K562 (cell line): ENCODE measurements at regions not wholly inside any gene's neighbourhood (a gene's known extent, or its start where the extent isn't known, plus 50 kb on each side); places are given as distances from the start of the nearest gene placed in this dataset.

Experiments
- ATAC-seq: fragments of 200-7000 bp; cut with Tn5 transposase; 3 replicates; pipeline ENCODE4 v1.9.1; 2020; ENCODE audit warnings: moderate library complexity
- BruUV-seq: library from RNA; stranded (reverse); fragments of 400-500 nt; replicated peaks from 2 replicates; lab custom pipeline; 2021; lab: Mats Ljungman, UMichigan
- CTCF ChIA-PET: fragments of 300-600 bp; formaldehyde crosslinking; extraction: SDS; loops from one replicate; lab custom pipeline; 2021; ENCODE audit warnings: low intra/inter-chr PET ratio; lab: Yijun Ruan, JAX
- POLR2A ChIA-PET: fragments of 300-600, 350-650 bp; sonication (Branson Sonifier 250); formaldehyde crosslinking; extraction: SDS; loops from one replicate; lab custom pipeline; 2021; ENCODE audit warnings: antibody characterized with exemption, inconsistent platforms; lab: Yijun Ruan, JAX
- DNase-seq, 4 experiments: peaks; one replicate each; pipeline versions ENCODE4 v3.0.0 to v3.0.0-alpha.2; 2011 to 2018; ENCODE audit warnings: low spot score in 3 of 4, mixed read lengths in 3 of 4; ENCODE audit errors: extremely low read depth in 1 of 4
- FAIRE-seq: peaks from 2 replicates; lab custom pipeline; 2011; peaks lifted over from hg19 to GRCh38; lab: Jason Lieb, UNC
- H2AFZ ChIP-seq: 2 replicates; pipeline ENCODE4 v1.6.0; 2011; ENCODE audit warnings: low read depth, low read length, control low read depth, inconsistent platforms
- H3K27ac ChIP-seq: fragments of 200-600 bp; 3 replicates; pipeline ENCODE4 v1.8.0; 2011; ENCODE audit warnings: low read depth, mild to moderate bottlenecking, control low read depth, inconsistent platforms, low read length, moderate library complexity, mixed read lengths; ENCODE audit errors: extremely low read depth
- H3K27me3 ChIP-seq, 2 experiments: fragments of 300-600 bp in 1 of 2; 2 replicates in 1 of 2; 3 replicates in 1 of 2; pipeline versions ENCODE4 v1.6.0 to v1.8.0; 2011; ENCODE audit warnings: inconsistent platforms in 2 of 2, low read length in 2 of 2, mild to moderate bottlenecking in 1 of 2, mixed read lengths in 1 of 2, moderate library complexity in 1 of 2; ENCODE audit not compliant: control insufficient read depth in 2 of 2, insufficient read depth in 2 of 2
- H3K36me3 ChIP-seq: fragments of 300-600 bp; 3 replicates; pipeline ENCODE4 v1.8.0; 2011; ENCODE audit warnings: mild to moderate bottlenecking, low read length, inconsistent platforms; ENCODE audit not compliant: control insufficient read depth, insufficient read depth
- H3K4me1 ChIP-seq, 2 experiments: fragments of 200-600 bp in 1 of 2; replicated peaks in 1 of 2; 2 replicates in 1 of 2; 3 replicates in 1 of 2; pipeline versions ENCODE4 v1.5.1 to v1.8.0; 2011; ENCODE audit warnings: inconsistent platforms in 2 of 2, low read length in 2 of 2, mild to moderate bottlenecking in 1 of 2, mixed read lengths in 1 of 2, moderate library complexity in 1 of 2; ENCODE audit not compliant: control insufficient read depth in 2 of 2, insufficient read depth in 2 of 2
- H3K4me2 ChIP-seq: 2 replicates; pipeline ENCODE4 v1.6.1; 2011; ENCODE audit warnings: low read length, control low read depth, inconsistent platforms, mixed read lengths; ENCODE audit not compliant: insufficient read depth
- H3K4me3 ChIP-seq: fragments of 200-600 bp; sonication (generic), shearing (Covaris generic); 2 replicates; pipeline ENCODE4 v1.5.1; 2016; ENCODE audit warnings: control low read depth, inconsistent platforms
- H3K79me2 ChIP-seq: fragments of 200-600 bp; 3 replicates; pipeline ENCODE4 v1.8.0; 2011; ENCODE audit warnings: low read length, inconsistent platforms; ENCODE audit not compliant: control insufficient read depth, insufficient read depth
- H3K9ac ChIP-seq, 2 experiments: 2 replicates each; pipeline versions ENCODE4 v1.6.0 to v1.6.1; 2011; ENCODE audit warnings: low read depth in 2 of 2, low read length in 2 of 2, control low read depth in 1 of 2, inconsistent platforms in 1 of 2, mild to moderate bottlenecking in 1 of 2, mixed read lengths in 1 of 2; ENCODE audit not compliant: insufficient read depth in 1 of 2
- H3K9me1 ChIP-seq: one replicate; pipeline ENCODE4 v1.6.0; 2011; ENCODE audit warnings: inconsistent platforms, mild to moderate bottlenecking, low read length, moderate library complexity; ENCODE audit not compliant: control insufficient read depth, insufficient read depth
- H3K9me3 ChIP-seq: replicated peaks from 2 replicates; pipeline ENCODE4 v1.5.1; 2011; ENCODE audit warnings: low read depth, low read length, inconsistent platforms; ENCODE audit not compliant: control insufficient read depth, insufficient read depth
- H4K20me1 ChIP-seq: replicated peaks from 2 replicates; pipeline ENCODE4 v1.6.1; 2011; ENCODE audit warnings: low read length, inconsistent platforms, mixed read lengths; ENCODE audit not compliant: control insufficient read depth, insufficient read depth
- ARID4B ChIP-seq: sonication (generic); formaldehyde crosslinking; IDR thresholded peaks from 2 replicates; pipeline ENCODE4 v1.8.0; 2022; ENCODE audit warnings: mild to moderate bottlenecking, missing genetic modification reagents
- CUX1 ChIP-seq: fragments of 200-800 bp; sonication (Bioruptor generic); IDR thresholded peaks from 2 replicates; pipeline ENCODE4 v1.6.1; 2016; ENCODE audit warnings: missing genetic modification characterization, missing compliant biosample characterization
- FOS ChIP-seq: IDR thresholded peaks from 3 replicates; pipeline ENCODE4 v1.6.1; 2011; ENCODE audit not compliant: insufficient read length; ENCODE audit errors: extremely low read depth
- HDGF ChIP-seq: fragments of 450-650 bp; IDR thresholded peaks from 2 replicates; pipeline ENCODE4 v1.6.1; 2016
- JUNB ChIP-seq: fragments of 450-650 bp; formaldehyde crosslinking; conservative IDR thresholded peaks from 2 replicates; pipeline ENCODE4 v1.4.0; 2020; ENCODE audit warnings: mild to moderate bottlenecking
- POLR2AphosphoS2 ChIP-seq: IDR thresholded peaks from 2 replicates; pipeline ENCODE4 v1.6.1; 2012; ENCODE audit warnings: low read length, improper control_type of control experiment
- POLR2B ChIP-seq: fragments of 450-650 bp; IDR thresholded peaks from 2 replicates; pipeline ENCODE4 v1.6.1; 2018; ENCODE audit warnings: low read depth; ENCODE audit not compliant: partially characterized antibody
- POLR2H ChIP-seq: IDR thresholded peaks from 2 replicates; pipeline ENCODE4 v1.6.1; 2016; ENCODE audit warnings: missing genetic modification characterization, low read depth, mild to moderate bottlenecking, control low read depth, missing compliant biosample characterization, moderate library complexity
- ZNF3 ChIP-seq: fragments of 250-450 bp; sonication (Bioruptor Pico); IDR thresholded peaks from 2 replicates; pipeline ENCODE4 v1.5.0; 2021; ENCODE audit warnings: mild to moderate bottlenecking, moderate library complexity
- ZNF830 ChIP-seq: fragments of 250-450 bp; sonication (Bioruptor Pico); IDR thresholded peaks from 2 replicates; pipeline ENCODE4 v1.5.0; 2021; ENCODE audit warnings: mild to moderate bottlenecking
- WGBS: fragments of 100-300 bp; shearing (Covaris generic); methylation state at CpG from one replicate; pipeline ENCODE4 v1.1.6; 2016; ENCODE audit warnings: low coverage, mixed read lengths; ENCODE audit not compliant: insufficient coverage; ENCODE audit errors: missing lambda C conversion rate; 5-methylcytosine and 5-hydroxymethylcytosine counted together
- in situ Hi-C: fragments of 300-500 bp; cut with MboI; formaldehyde crosslinking; loops from 4 replicates; pipeline ENCODE4 v1.15.0; 2018; ENCODE audit warnings: inconsistent platforms, mixed read lengths
- intact Hi-C: fragments of 100-400 bp; cut with micrococcal nuclease; formaldehyde crosslinking; loops from 2 replicates; pipeline ENCODE4 v1.14.2; 2022

GRCh38 chr10:53166325-53166724 lies 393.7 kb upstream of the MBL2 start (continued):
- TF ChIP-seq CUX1 (CRISPR knock-in tag), result no peak
- TF ChIP-seq POLR2B, result no peak
- TF ChIP-seq HDGF, result no peak
- no peak for TF ChIP-seq JUNB (CRISPR knock-in tag)
- TF ChIP-seq ZNF3, result no peak
- TF ChIP-seq ZNF830 (CRISPR knock-in tag), result no peak

GRCh38 chr10:53162856-53163255 lies 390.3 kb upstream of the MBL2 start:
- Histone ChIP-seq H3K9me1 (no peaks in the 10 kb centered on the region), H4K20me1 (no peaks in the 10 kb centered on the region), H3K9me3 (no peaks in the 10 kb centered on the region; the same call in 1 of the 2 replicates), H3K4me2 (no peak overlapping the region), H3K4me3 (no peak overlapping the region), H3K36me3 (no peaks in the 10 kb centered on the region), H3K27ac (no peak overlapping the region), H3K27me3 (no peaks in the 10 kb centered on the region), H3K79me2 (no peaks in the 10 kb centered on the region), H3K4me1 (no peaks in the 10 kb centered on the region), H3K9ac (no peak overlapping the region), H2AFZ (no peak overlapping the region)
- DNase-seq (no peak), ATAC-seq (no peak), FAIRE-seq (no peak)
- in situ Hi-C loops, result no loop called here
- 0% methylated on average over 3 of the region's 3 CpGs for WGBS
- CTCF ChIA-PET, result no interaction called here
- POLR2A ChIA-PET, result no interaction called here
- intact Hi-C loops, result no loop called here
- BruUV-seq, result no TSS peak
- no peak for TF ChIP-seq ARID4B
- no peak for TF ChIP-seq POLR2AphosphoS2
- no peak for TF ChIP-seq FOS
- TF ChIP-seq POLR2H, result no peak
